Fibroblast of skin of scalp (primary cell): ENCODE measurements at regions not wholly inside any gene's neighbourhood (a gene's known extent, or its start where the extent isn't known, plus 50 kb on each side); places are given as distances from the start of the nearest gene placed in this dataset.

Experiments
- DNase-seq: peaks from one replicate; pipeline ENCODE4 v3.0.0-alpha.2; 2013

GRCh38 chr9:86684148-86684547 lies 263.2 kb downstream of the GAS1 start:
- DNase-seq: no peak

GRCh38 chr9:86682240-86682639 lies 265.1 kb downstream of the GAS1 start:
- no peak for DNase-seq

- DNase-seq: no peak
Measured at GRCh38 chr9:86679909-86680308, 267.4 kb downstream of the GAS1 start.

- no peak for DNase-seq
Measured at GRCh38 chr9:86676396-86676795, 270.9 kb downstream of the GAS1 start.

GRCh38 chr9:86675805-86676204 lies 271.5 kb downstream of the GAS1 start:
- no peak for DNase-seq

GRCh38 chr9:86674487-86674886 lies 272.8 kb downstream of the GAS1 start:
- DNase-seq: no peak

GRCh38 chr9:86672966-86673365 lies 274.3 kb downstream of the GAS1 start:
- no peak for DNase-seq

GRCh38 chr9:86672301-86672700 lies 275.0 kb downstream of the GAS1 start:
- DNase-seq: peak; percentile 27

GRCh38 chr9:86671018-86671417 lies 276.3 kb downstream of the GAS1 start:
- no peak for DNase-seq

- no peak for DNase-seq
Measured at GRCh38 chr9:86670536-86670935, 276.8 kb downstream of the GAS1 start.

- no peak for DNase-seq
Measured at GRCh38 chr9:86670076-86670475, 277.2 kb downstream of the GAS1 start.

- DNase-seq: peak; percentile 22
Measured at GRCh38 chr9:86669422-86669821, 277.9 kb downstream of the GAS1 start.

- no peak for DNase-seq
Measured at GRCh38 chr9:86668488-86668887, 278.8 kb downstream of the GAS1 start.

- peak; percentile 73 for DNase-seq
Measured at GRCh38 chr9:86667307-86667706, 280.0 kb downstream of the GAS1 start.

GRCh38 chr9:86665416-86665815 lies 281.9 kb downstream of the GAS1 start:
- peak; percentile 53 for DNase-seq

- no peak for DNase-seq
Measured at GRCh38 chr9:86664603-86665002, 282.7 kb downstream of the GAS1 start.

GRCh38 chr9:86663905-86664304 lies 283.4 kb downstream of the GAS1 start:
- no peak for DNase-seq

- no peak for DNase-seq
Measured at GRCh38 chr9:86662890-86663468, 284.3 kb downstream of the GAS1 start.

GRCh38 chr9:86660146-86660943 lies 287.0 kb downstream of the GAS1 start:
- DNase-seq: peak; percentile 89

GRCh38 chr9:86659413-86660046 lies 287.8 kb downstream of the GAS1 start:
- no peak for DNase-seq

- peak; percentile 78 for DNase-seq
Measured at GRCh38 chr9:86655147-86655546, 292.2 kb downstream of the GAS1 start.

GRCh38 chr9:86653466-86653865 lies 293.8 kb downstream of the GAS1 start:
- no peak for DNase-seq

- DNase-seq: peak; percentile 15
Measured at GRCh38 chr9:86652736-86653135, 294.6 kb downstream of the GAS1 start.

GRCh38 chr9:86649913-86650312 lies 295.7 kb upstream of the TUT7 start:
- no peak for DNase-seq
